Central memory CD8-positive, alpha-beta T cell (primary cell): ENCODE measurements at regions not wholly inside any gene's neighbourhood (a gene's known extent, or its start where the extent isn't known, plus 50 kb on each side); places are given as distances from the start of the nearest gene placed in this dataset.

Experiments
- ATAC-seq: fragments of 150-1000 bp; cut with Tn5 transposase; replicated peaks from 2 replicates; pipeline ENCODE4 v1.10.0; 2022; ENCODE audit warnings: mild to moderate bottlenecking, moderate FRiP score, moderate number of reproducible peaks; ENCODE audit not compliant: poor library complexity, severe bottlenecking; ENCODE audit errors: extremely low read depth
- DNase-seq, 2 donors: peaks; one replicate each; pipeline ENCODE4 v3.0.0; 2021; ENCODE audit warnings: low spot score in 2 of 2
- H3K27ac Mint-ChIP-seq: one replicate; pipeline ENCODE4 v1.8.0; 2022; ENCODE audit warnings: low read depth, mild to moderate bottlenecking, moderate library complexity, mixed read lengths
- H3K27me3 Mint-ChIP-seq: one replicate; pipeline ENCODE4 v1.8.0; 2022; ENCODE audit warnings: mixed read lengths
- H3K36me3 Mint-ChIP-seq: one replicate; pipeline ENCODE4 v1.8.0; 2022; ENCODE audit warnings: mild to moderate bottlenecking, moderate library complexity, mixed read lengths; ENCODE audit not compliant: insufficient read depth
- H3K4me1 Mint-ChIP-seq: one replicate; pipeline ENCODE4 v1.8.0; 2022; ENCODE audit warnings: mixed read lengths
- H3K4me3 Mint-ChIP-seq: one replicate; pipeline ENCODE4 v1.8.0; 2022; ENCODE audit warnings: mild to moderate bottlenecking, moderate library complexity, mixed read lengths
- H3K9me3 Mint-ChIP-seq: one replicate; pipeline ENCODE4 v1.8.0; 2022; ENCODE audit warnings: mixed read lengths

GRCh38 chr22:27199354-27199753, 542.0 kb downstream of the MIAT start:
- ATAC-seq (no peak), DNase-seq (no peak)
- H3K4me1 Mint-ChIP-seq: no peaks in the 10 kb centered on the region
- no peak overlapping the region for H3K4me3 Mint-ChIP-seq
- H3K27me3 Mint-ChIP-seq: peaks cover 53% of the 10 kb centered on the region
- H3K36me3 Mint-ChIP-seq: peaks cover 3% of the 10 kb centered on the region
- H3K27ac Mint-ChIP-seq: no peak overlapping the region
- H3K9me3 Mint-ChIP-seq: peaks cover 7% of the 10 kb centered on the region

- peaks cover 7% of the 10 kb centered on the region for H3K9me3 Mint-ChIP-seq
- H3K4me3 Mint-ChIP-seq: no peak overlapping the region
- H3K36me3 Mint-ChIP-seq: peaks cover 3% of the 10 kb centered on the region
- no peaks in the 10 kb centered on the region for H3K4me1 Mint-ChIP-seq
- no peak for ATAC-seq
- no peak overlapping the region for H3K27ac Mint-ChIP-seq
- no peak for DNase-seq
- H3K27me3 Mint-ChIP-seq: peaks cover 51% of the 10 kb centered on the region
Observed at GRCh38 chr22:27201276-27201675, 543.9 kb downstream of the MIAT start.

GRCh38 chr22:27201741-27202140, 544.4 kb downstream of the MIAT start:
- Mint-ChIP-seq H3K36me3 (peaks cover 3% of the 10 kb centered on the region), H3K4me3 (no peak overlapping the region), H3K4me1 (no peaks in the 10 kb centered on the region), H3K9me3 (peaks cover 7% of the 10 kb centered on the region), H3K27me3 (peaks cover 46% of the 10 kb centered on the region), H3K27ac (no peak overlapping the region)
- DNase-seq (no peak), ATAC-seq (no peak)

- ATAC-seq: no peak
- Mint-ChIP-seq H3K27ac (no peak overlapping the region), H3K4me3 (no peak overlapping the region), H3K4me1 (no peaks in the 10 kb centered on the region), H3K9me3 (no peaks in the 10 kb centered on the region), H3K36me3 (peaks cover 3% of the 10 kb centered on the region), H3K27me3 (peaks cover 34% of the 10 kb centered on the region)
- no peak for DNase-seq
Observed at GRCh38 chr22:27203276-27203660, 545.9 kb downstream of the MIAT start.

- Mint-ChIP-seq H3K4me3 (no peak overlapping the region), H3K36me3 (no peaks in the 10 kb centered on the region), H3K4me1 (no peaks in the 10 kb centered on the region), H3K9me3 (no peaks in the 10 kb centered on the region), H3K27me3 (peaks cover 32% of the 10 kb centered on the region), H3K27ac (no peak overlapping the region)
- ATAC-seq (no peak), DNase-seq (no peak)
Observed at GRCh38 chr22:27204280-27204679, 546.9 kb downstream of the MIAT start.

GRCh38 chr22:27204817-27205216, 547.4 kb downstream of the MIAT start:
- H3K27ac Mint-ChIP-seq: no peak overlapping the region

GRCh38 chr22:27205492-27206373, 548.3 kb downstream of the MIAT start:
- Mint-ChIP-seq H3K27ac (no peak overlapping the region), H3K4me3 (no peak overlapping the region), H3K27me3 (peaks cover 30% of the 10 kb centered on the region), H3K4me1 (no peaks in the 10 kb centered on the region), H3K36me3 (no peaks in the 10 kb centered on the region), H3K9me3 (no peaks in the 10 kb centered on the region)
- DNase-seq (no peak), ATAC-seq (no peak)

More at GRCh38 chr22:27204817-27205216, 547.4 kb downstream of the MIAT start:
- no peak overlapping the region for H3K4me3 Mint-ChIP-seq
- H3K27me3 Mint-ChIP-seq: peaks cover 32% of the 10 kb centered on the region
- H3K36me3 Mint-ChIP-seq: no peaks in the 10 kb centered on the region
- no peaks in the 10 kb centered on the region for H3K9me3 Mint-ChIP-seq
- ATAC-seq: no peak
- H3K4me1 Mint-ChIP-seq: no peaks in the 10 kb centered on the region
- DNase-seq: no peak

GRCh38 chr22:27206374-27207133, 549.2 kb downstream of the MIAT start:
- ATAC-seq: no peak
- no peaks in the 10 kb centered on the region for H3K36me3 Mint-ChIP-seq
- no peaks in the 10 kb centered on the region for H3K4me1 Mint-ChIP-seq
- no peak for DNase-seq
- H3K27me3 Mint-ChIP-seq: peaks cover 38% of the 10 kb centered on the region
- H3K27ac Mint-ChIP-seq: no peak overlapping the region
- H3K9me3 Mint-ChIP-seq: no peaks in the 10 kb centered on the region
- H3K4me3 Mint-ChIP-seq: no peak overlapping the region

- no peak for ATAC-seq
Observed at GRCh38 chr22:27207266-27207665, 549.9 kb downstream of the MIAT start.

GRCh38 chr22:27207907-27208306, 550.5 kb downstream of the MIAT start:
- no peak for ATAC-seq
- H3K9me3 Mint-ChIP-seq: no peaks in the 10 kb centered on the region

More at GRCh38 chr22:27207266-27207665, 549.9 kb downstream of the MIAT start:
- no peaks in the 10 kb centered on the region for H3K4me1 Mint-ChIP-seq
- H3K4me3 Mint-ChIP-seq: no peak overlapping the region
- H3K27me3 Mint-ChIP-seq: peaks cover 38% of the 10 kb centered on the region
- no peak for DNase-seq
- no peak overlapping the region for H3K27ac Mint-ChIP-seq
- H3K36me3 Mint-ChIP-seq: no peaks in the 10 kb centered on the region
- no peaks in the 10 kb centered on the region for H3K9me3 Mint-ChIP-seq

GRCh38 chr22:27210111-27210730, 552.8 kb downstream of the MIAT start:
- Mint-ChIP-seq H3K27me3 (peaks cover 47% of the 10 kb centered on the region), H3K27ac (no peak overlapping the region), H3K4me3 (no peak overlapping the region), H3K36me3 (no peaks in the 10 kb centered on the region), H3K9me3 (no peaks in the 10 kb centered on the region), H3K4me1 (no peaks in the 10 kb centered on the region)
- no peak for DNase-seq
- ATAC-seq: no peak

More at GRCh38 chr22:27207907-27208306, 550.5 kb downstream of the MIAT start:
- Mint-ChIP-seq H3K27me3 (peaks cover 44% of the 10 kb centered on the region), H3K4me1 (no peaks in the 10 kb centered on the region), H3K36me3 (no peaks in the 10 kb centered on the region), H3K27ac (no peak overlapping the region), H3K4me3 (no peak overlapping the region)
- DNase-seq: no peak

GRCh38 chr22:27212102-27212501, 554.7 kb downstream of the MIAT start:
- Mint-ChIP-seq H3K4me1 (no peaks in the 10 kb centered on the region), H3K27me3 (peaks cover 56% of the 10 kb centered on the region), H3K27ac (no peak overlapping the region), H3K9me3 (no peaks in the 10 kb centered on the region), H3K4me3 (no peak overlapping the region), H3K36me3 (no peaks in the 10 kb centered on the region)
- ATAC-seq (no peak), DNase-seq (no peak)
